NB4 (cell line): ENCODE measurements at regions not wholly inside any gene's neighbourhood (a gene's known extent, or its start where the extent isn't known, plus 50 kb on each side); places are given as distances from the start of the nearest gene placed in this dataset.

Experiments
- CTCF ChIP-seq: IDR thresholded peaks from one replicate; pipeline ENCODE4 v1.5.1; 2012; ENCODE audit warnings: low read depth, low read length
- POLR2A ChIP-seq: IDR thresholded peaks from 2 replicates; pipeline ENCODE4 v1.6.1; 2011; ENCODE audit warnings: mild to moderate bottlenecking; ENCODE audit not compliant: insufficient read length; ENCODE audit errors: extremely low read depth

- TF ChIP-seq POLR2A = no peak
- TF ChIP-seq CTCF = no peak
Measured at GRCh38 chr3:163946785-163947184, 1131.5 kb downstream of the SI start.
